Omental fat pad (tissue), 3 donors: ENCODE measurements at regions not wholly inside any gene's neighbourhood (a gene's known extent, or its start where the extent isn't known, plus 50 kb on each side); places are given as distances from the start of the nearest gene placed in this dataset.

Source experiments
- ATAC-seq: fragments of 150-250 bp; one replicate; pipeline ENCODE4 v1.9.1; 2016; ENCODE audit warnings: mild to moderate bottlenecking, moderate library complexity; ENCODE audit not compliant: low FRiP score
- DNase-seq: peaks from one replicate; pipeline ENCODE4 v3.0.0-alpha.2; 2019; ENCODE audit warnings: low spot score
- CTCF ChIP-seq, 3 donors: fragments of 450-650 bp; IDR thresholded peaks; one replicate each; pipeline ENCODE4 v1.5.1; 2016 to 2017; ENCODE audit warnings: antibody characterized with exemption in 3 of 3, mild to moderate bottlenecking in 3 of 3, moderate library complexity in 2 of 3

- no peak for ATAC-seq
Measured at GRCh38 chr5:89769975-89770374, 639.6 kb downstream of the CETN3 start.

GRCh38 chr5:89759802-89760201 lies 649.8 kb downstream of the CETN3 start:
- ATAC-seq, result no peak
- DNase-seq, result no peak
- no peak for TF ChIP-seq CTCF (IDR thresholded peaks at IDR 0.05)

More at GRCh38 chr5:89769975-89770374, 639.6 kb downstream of the CETN3 start:
- DNase-seq, result no peak
- no peak for TF ChIP-seq CTCF (IDR thresholded peaks at IDR 0.05)

- no peak for TF ChIP-seq CTCF (IDR thresholded peaks at IDR 0.05)
- ATAC-seq (no peak), DNase-seq (no peak)
Measured at GRCh38 chr5:89758146-89758545, 651.4 kb downstream of the CETN3 start.

- no peak for TF ChIP-seq CTCF (IDR thresholded peaks at IDR 0.05)
- no peak for ATAC-seq
Measured at GRCh38 chr5:89756955-89757354, 652.6 kb downstream of the CETN3 start.

GRCh38 chr5:89755024-89755423 lies 654.5 kb downstream of the CETN3 start:
- DNase-seq (no peak), ATAC-seq (no peak)
- TF ChIP-seq CTCF (IDR thresholded peaks at IDR 0.05), result no peak

More at GRCh38 chr5:89756955-89757354, 652.6 kb downstream of the CETN3 start:
- DNase-seq, result no peak

GRCh38 chr5:89735082-89735481 lies 674.5 kb downstream of the CETN3 start:
- ATAC-seq, result peak; percentile 81
- no peak for DNase-seq
- no peak for TF ChIP-seq CTCF (IDR thresholded peaks at IDR 0.05)

GRCh38 chr5:89733772-89734171 lies 675.8 kb downstream of the CETN3 start:
- no peak for DNase-seq
- no peak for TF ChIP-seq CTCF (IDR thresholded peaks at IDR 0.05)
- no peak for ATAC-seq
